ENCODE measurements at regions not wholly inside any gene's neighbourhood (a gene's known extent, or its start where the extent isn't known, plus 50 kb on each side); places are given as distances from the start of the nearest gene placed in this dataset.
A peak's percentile ranks its signal among the peaks of the same experiment; 100 is the strongest.

DNA sequence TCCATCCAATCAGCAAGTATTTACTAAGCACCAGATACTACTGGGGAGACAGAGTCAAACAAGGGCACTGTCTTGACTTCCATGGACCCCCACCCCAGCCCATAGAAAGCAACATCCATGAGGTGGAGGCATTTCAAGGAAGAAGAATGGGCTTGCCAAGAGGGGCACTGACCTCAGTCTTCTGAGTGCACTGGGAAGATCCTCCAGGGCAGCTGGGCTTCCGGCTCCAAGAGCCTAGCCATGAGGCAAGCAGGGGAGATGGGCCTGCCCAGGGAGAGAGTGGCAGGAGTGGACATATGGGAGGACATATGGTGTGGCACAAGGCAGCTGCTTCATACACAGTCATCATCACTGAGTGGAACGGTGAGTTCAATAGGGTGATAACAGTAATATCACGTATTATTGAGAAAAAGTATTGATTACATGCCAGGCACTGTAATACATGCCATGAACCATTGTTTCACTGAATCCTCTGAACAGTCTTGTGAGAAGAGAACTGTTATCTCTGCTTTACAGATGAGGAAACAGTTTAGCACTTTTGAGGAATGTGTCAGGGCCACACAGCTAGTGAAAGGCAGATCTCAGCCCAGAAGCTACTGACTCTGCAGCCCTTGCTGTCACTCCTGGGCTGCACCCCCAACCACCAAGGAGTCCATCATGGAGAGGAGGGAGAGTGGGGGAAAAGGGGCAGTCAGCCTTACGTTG lies 331.7 kb upstream of the ZMIZ1 start:
- no peak for DNase-seq

DNA sequence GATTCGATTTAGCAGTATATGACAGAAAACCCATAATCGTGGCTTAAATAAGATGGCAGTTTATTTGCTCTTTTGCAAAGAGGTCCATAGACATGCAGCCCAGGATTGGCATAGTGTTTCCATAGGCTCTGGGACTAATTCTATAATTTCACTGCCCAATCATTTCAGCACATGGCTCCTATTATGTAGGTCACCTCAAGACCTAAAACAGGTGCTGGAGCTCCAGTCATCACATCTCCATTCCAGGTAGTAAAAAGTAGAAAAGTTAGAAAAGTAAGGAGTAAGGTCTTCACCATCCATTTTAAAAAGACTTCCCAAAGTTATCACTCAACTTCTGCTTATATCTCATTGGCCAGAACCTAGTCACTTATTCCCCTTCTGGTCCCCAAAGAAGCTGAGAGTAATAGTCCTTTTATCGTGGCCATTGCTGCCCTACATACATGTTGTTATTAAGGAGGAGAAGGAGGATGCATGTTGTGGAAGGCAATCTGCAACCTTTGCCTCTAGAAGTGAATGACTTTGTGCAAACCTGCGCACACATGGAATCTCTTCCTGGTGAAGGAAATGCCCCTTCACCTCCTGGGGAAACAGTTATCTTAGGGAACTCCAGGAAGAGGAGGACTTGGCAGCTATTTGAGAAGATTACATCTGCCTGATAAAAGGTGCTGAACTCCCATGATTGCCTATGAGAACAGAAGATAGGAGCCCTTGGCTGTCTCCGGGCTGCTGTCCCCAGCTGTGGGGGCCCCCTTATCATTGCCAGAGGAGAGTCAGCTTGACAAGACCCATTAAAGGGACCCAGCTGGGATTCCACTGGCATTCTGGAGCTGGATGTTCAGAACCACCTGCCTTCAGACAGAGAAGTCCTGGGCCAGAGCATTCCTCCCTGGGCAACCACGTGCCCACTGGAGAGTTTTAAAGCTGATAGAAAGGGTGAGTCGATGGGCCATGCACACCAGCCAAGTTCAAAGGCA lies 330.6 kb upstream of the ZMIZ1 start:
- DNase-seq: no peak

DNA sequence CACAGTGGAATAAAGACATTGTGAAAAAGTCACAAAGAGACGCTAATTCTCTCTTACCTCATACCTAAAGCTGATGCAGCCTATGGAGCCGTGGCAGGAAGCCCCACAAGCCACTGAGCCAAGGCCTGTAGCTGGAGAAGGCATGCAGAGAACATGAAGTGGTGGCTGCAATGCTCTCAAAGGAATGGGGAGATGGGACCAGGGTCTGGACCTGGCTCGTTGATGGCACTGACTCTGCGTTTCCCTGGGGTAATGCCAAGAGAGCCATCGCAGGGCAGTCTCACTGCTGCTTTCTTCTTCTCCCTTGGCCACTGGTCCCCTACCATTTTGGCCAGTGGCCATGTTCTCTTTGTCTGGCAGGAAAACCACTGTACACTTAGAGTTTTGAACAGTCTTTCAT lies 329.9 kb upstream of the ZMIZ1 start:
- no peak for DNase-seq

DNA sequence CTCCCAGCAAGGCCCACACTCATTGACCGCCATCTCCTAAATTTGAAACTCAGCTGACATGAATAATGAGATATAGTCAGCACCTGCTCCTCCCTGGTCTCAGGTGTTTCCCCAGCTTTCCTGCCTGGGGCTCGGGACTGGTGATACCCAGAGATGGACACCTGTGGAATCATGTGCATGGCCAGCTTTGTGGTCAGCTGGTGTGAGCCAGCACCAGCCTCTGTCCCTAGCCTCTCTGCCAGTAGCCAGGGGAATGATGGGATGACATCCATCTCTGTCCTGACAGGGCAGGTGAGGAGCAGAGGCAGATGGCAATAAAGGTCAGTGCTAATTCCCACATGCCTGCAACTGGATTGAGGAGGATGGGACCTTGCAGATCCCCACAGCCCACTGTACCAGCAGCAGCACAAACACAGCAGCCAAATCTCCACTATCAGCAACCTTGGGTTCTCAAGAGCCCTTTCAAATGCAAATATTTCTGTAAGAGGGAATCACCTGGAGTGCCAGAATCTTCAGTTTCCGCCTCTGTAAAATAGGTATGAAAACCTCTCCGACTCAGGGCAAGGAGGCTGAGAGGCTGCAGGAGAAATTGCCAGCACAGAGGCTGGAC lies 329.2 kb upstream of the ZMIZ1 start:
- DNase-seq: no peak

DNA sequence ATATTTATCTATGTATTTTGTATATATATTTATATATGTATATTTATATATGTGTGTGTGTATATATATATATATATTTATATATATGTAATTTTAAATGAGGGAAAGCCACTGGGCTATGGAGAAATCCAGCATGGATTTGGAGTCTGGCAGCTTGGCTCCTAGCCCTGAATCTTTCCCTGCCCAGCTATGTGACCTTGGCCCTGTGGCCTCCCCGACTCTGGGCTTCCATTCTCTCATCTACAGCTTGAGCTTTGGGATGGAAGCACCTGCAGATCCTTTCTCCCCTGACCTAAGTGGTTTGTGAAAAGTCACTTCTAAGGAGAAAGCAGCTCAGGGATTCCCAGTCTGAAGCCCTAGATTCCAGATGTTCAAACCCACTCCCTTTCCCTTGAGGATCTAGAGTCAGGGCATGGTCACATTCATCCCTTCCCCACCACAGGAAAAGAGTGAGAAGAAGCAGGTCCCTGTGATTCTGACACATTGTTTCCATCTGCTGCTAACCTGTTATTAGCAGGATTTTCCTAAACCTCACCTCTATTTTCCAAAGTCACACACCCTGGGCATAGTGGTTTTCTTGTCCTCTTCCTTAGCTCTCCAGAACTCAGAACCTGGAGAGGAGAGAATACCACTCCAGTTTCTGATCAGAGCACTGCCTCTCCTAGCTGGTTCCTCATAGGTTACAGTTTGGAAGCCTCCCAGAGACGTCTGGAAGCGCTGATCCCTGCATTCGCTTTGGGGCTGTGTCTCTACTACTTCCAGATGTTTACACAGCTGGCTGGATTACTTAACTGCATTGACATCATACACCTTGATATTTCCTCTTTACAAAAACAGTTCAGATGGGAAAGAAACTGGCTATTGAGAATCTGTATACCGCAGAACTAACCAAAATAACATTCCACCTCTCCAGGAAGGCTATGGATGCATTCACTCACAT lies 327.5 kb upstream of the ZMIZ1 start:
- no peak for DNase-seq

DNA sequence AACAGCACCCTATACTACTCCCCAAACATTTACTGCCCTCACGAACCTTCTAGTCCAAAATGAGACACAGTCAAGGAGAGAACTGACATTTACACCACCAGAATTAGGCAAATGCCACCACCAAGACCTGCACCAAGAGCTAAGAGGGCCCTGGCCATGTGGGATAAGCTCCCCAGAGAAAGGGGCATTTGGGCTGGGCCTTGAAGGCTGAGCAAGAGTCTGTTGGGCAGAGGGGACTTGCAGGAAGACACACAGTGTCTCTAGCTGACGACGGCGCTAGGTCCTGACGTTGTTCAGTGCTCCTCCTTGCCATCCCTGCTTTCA lies 326.4 kb upstream of the ZMIZ1 start:
- no peak for DNase-seq

DNA sequence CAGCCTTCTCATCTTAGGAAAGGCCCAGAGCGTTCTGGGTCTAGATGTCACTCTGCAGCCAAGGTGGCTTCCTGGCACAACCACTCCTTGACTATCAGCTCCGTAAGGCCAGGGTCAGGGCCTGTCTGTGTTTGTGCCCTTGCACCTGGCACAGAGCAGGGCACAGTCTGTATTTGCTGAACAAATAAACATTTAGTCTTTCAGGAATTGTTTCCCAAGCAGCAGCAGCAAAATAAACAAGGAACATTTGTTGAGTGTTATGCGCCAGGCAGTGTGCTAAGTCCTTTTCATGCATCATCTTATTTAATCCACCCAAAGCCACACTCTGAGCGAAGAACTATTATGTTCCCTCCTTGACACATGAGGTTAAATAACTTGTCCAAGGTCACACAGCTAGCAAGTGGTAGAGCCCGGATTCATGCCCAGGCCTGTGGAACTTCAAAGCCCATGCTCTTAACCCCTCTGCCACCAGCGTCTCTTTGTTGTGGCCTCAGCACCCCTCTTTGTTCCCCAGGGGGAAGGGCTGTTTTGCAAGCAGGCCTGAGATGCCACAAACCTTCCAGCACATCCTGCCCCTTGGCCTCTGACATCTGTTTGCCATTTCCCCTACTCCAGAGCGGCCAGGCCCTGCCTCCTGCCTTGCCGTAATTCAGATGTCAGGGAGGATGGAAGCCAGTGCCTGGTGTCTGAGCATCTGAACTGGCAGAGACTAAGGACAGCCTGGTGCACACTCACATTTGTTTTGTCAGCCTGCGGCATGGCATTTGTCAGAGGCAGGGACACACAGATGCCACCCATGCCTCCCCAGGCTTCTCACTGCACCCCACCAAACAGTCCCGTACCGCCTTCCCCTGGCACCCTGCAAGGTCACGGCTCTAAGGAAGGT lies 325.8 kb upstream of the ZMIZ1 start:
- peak; percentile 28 for DNase-seq

DNA sequence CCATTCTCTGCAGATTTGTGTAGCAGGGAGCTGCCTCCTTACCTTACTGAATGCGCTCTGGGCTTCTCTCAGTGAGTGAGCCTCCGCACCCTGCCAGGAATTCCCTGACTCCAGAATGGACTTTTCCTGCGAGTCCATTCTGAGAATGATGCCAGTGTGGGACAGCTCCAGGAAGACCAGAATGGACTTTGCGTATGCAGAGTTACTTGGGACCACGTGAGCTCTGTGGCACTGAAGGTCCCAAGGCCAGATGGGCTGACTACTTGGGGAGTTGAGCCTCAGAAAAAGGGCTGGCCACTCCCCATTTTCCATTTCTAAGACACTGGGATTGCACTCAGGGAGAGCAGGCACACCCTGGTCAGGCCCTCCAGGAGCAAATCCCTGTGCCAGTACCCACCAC lies 324.7 kb upstream of the ZMIZ1 start:
- no peak for DNase-seq

DNA sequence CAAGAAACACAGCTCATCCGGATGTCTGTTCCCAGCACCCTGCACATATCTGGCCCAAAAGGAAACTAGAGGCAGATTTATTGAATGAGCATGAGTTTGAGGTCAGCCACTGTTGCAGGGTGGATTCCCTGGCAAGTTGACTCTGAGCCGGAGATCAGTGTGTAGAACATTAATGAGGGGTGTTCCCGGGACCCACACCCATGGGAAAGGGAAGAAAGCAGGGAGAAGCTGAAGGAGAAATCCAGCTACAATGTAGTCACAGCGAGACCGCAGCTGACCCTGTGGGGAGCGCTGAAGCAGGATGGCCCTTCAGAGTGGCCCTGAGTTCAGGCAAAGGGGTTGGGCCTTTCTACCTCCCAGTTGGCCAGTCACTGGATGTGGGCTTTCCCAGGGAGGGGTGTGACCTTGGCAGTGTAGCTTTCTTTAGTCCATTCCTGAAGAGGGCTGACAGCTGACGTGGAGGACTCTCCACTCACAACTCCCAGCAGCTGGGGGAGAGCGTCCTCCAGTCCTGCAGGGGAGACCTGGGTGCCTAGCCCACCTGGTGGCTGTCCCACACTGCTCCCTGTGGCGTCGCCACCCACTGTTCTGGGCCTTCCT lies 324.2 kb upstream of the ZMIZ1 start:
- DNase-seq: no peak

DNA sequence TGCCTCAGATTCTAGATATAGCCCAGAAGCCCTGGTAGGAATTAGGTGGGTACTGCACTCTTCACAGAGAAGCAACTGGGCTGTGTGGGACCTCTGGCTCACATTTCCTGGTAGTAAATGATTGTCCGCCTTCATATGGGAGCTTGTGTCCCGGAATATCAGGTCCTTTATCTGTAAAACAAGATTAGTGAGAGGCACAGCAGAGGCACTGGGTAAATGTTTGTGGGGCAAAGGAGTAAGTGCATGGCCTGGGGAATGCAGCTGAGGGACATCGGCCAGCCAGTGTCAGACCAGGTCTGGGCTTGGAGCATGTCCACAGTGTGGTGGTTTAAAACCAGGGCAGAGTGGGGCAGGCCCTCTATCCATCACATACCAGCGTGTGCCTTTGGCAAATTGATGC lies 323.3 kb upstream of the ZMIZ1 start:
- DNase-seq: no peak

DNA sequence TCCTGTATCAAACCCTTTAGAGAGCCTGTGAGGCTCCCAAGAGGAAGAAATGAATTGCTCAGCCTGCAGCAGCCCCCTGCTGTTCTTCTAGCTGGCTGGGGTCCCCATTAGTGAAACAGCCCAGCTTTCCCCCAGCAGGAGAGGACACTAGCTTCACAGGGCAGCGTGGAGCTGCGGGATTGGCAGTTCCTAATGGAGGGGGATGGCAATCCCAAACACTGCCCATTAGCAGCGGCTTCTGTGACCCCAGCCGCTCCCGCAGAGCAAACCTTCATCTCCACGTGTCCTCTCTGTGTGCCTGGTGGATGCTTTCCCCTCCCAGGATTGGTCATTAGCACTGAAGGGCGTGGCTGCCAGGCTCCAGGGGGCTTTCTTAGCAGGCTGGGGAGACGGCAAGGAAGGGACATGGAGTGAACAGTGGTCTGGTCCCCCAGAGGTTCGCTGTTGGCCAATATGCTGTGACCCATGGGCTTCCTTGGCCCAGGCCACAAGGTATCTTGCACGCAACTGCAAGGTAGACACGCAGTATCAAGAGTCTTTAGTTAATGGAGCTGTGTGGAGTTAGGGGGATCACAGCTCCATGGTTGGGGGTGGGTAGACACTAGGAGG lies 322.5 kb upstream of the ZMIZ1 start:
- DNase-seq: no peak

DNA sequence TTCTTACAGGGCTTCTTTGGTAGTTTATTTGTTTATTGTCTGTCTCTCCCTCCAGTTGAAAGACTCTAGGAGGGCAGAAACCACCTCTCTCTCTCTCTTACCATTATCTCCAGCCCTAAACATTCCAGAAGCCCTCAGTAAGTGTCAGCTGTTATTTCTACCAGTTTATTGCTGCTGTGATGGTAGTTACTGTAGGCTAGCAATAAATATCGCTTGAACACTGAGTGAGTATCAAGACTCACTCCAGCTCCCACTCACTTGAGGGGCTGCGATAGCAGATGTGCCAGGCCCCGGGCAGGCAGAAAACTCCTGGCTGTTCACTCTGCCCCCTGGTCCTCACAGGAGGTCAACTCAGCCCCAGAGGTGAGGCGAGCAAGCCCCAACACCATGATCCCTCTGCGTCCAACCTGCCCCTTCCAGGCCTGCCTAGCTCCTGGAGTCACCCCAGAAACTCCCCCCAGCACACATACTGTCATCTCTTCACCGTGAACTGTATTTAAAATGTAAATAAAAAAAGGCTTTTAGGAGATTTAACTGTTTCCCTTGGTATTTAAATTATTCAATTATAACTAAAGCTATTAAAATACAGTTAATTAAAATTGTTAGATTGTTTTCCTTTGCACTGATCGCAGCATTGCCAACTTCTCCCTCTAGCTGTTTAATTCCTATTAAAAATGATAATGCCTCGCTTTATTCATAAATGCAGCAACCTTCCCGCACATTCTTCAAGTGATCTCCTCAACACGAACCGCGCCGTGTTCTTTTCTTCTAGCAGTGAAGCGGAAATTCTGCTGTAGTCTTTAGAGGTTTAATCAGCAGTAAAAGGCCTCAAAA lies 321.1 kb upstream of the ZMIZ1 start:
- no peak for DNase-seq

DNA sequence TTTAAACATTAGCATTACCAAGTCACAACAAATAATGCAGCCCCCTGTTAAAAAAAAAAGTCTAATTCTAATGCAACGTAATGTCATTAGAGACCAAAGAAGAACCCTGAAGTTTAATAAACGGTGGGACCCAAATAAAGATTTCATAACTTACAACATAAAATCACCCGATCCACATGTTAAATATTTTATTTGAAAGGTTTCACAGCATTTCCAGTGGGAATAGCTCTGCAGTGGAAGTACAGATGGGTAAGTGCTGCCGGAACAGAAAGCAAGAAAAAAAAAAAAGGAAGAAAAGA lies 320.6 kb upstream of the ZMIZ1 start:
- DNase-seq: no peak

DNA sequence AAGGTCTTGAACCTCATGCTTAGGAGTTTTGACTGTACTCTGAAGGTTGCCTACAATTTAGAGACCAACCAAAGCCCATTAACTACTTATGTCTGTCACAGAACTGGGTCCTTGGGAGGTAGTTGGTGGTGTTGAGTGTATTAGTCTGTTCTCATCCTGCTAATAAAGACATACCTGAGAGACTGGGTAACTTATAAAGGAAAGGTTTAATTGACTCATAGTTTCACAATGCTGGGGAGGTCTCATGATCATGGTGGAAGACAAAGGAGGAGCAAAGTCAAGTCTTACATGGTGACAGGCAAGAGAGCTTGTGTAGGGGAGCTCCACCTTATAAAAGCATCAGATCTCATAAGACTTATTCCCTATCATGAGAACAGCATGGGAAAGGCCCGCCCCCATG lies 319.6 kb upstream of the ZMIZ1 start:
- DNase-seq: no peak

DNA sequence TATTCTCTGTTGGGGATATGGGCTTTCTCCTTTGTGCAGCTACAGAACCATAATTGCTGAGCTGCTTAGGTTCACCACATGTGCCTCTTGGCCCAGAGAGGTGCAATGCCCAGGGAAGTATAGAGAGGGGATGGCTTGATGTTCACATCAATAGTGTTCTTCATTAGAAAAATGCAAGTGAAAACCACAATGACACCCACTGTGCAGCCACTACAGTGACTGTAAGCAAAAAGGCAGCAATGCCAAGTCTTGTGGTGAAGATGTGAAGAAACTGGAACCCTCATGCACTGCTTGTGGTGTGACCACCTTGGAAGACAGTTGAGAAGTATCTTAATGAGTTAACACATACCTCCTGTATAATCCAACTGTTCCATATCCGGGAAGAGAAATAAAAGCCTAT lies 318.9 kb upstream of the ZMIZ1 start:
- DNase-seq: no peak

DNA sequence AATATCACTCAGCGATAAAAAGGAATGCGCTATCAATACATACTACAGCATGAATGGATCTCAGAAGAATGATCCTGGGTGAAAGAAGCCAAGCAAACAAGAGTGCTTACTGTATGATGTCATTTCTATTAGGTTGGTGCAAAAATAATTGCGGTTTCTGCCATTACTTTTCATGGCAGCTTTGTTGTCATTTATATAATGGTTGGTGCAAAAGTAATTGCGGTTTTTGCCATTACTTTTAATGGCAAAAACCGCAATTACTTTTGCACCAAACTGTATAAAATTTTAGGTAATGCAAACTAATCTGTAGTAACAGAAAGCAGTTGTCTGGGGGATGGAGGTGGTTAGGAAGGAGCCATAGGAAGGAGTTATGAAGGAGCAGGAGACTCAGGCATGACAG lies 318.3 kb upstream of the ZMIZ1 start:
- no peak for DNase-seq

DNA sequence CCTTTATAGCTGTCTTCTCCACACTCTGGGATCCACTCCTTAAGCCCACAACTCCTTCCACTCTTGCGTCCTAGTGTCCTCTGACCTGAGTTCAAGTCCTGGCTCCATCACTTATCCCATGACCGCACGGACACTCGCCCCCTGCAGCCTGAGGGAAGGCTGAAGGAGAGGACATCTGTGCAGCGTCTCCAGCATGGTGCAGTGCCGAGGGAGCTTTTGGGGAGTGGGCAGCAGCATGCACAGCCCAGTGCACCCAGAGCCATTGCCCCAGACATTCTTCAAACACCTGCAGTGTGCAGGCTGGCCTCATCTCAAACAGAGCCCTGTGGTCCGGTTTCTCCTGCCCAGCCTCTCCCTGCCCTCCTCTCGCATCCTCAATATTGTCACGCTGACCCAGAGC lies 317.1 kb upstream of the ZMIZ1 start:
- no peak for DNase-seq

DNA sequence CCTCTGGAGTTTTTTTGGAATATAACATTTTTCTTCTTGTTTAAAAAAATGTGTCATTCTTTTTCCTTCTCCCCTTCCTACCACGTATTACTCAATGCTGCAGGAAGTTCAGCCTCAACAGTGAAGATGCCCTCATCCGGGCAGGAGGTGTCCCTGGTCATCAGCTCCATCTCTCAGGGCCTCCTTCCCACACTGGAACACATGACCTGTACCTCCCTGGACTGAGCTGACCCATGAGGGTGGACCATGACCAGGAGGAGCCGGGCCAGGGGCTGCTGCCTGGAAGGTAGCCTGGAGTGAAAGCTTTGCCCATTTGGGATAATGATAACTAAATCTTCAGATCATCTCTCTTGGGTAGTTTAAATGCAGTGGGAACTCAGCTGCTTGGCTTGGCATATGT lies 316.5 kb upstream of the ZMIZ1 start:
- no peak for DNase-seq

DNA sequence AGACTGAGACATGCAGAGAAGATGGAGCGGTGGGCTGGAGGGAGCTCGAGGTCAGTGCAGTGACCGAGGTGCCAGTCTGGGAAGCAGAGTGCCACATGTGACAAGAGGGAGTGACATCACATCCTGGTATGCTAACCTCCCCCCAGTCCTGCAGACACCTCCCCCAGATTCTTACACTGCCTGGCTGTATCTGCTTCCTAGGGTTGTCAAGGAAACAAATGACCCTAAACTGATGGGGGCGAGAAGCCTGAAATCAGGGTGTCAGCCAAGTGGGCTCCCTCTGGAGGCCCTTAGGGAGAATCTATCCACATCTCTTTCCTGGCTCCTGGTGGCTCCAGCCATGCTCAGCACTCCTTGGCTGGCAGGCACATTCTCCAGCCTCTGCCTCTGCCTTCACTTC lies 316.1 kb upstream of the ZMIZ1 start:
- no peak for DNase-seq
